ENCODE measurements at regions not wholly inside any gene's neighbourhood (a gene's known extent, or its start where the extent isn't known, plus 50 kb on each side); places are given as distances from the start of the nearest gene placed in this dataset.

DNA sequence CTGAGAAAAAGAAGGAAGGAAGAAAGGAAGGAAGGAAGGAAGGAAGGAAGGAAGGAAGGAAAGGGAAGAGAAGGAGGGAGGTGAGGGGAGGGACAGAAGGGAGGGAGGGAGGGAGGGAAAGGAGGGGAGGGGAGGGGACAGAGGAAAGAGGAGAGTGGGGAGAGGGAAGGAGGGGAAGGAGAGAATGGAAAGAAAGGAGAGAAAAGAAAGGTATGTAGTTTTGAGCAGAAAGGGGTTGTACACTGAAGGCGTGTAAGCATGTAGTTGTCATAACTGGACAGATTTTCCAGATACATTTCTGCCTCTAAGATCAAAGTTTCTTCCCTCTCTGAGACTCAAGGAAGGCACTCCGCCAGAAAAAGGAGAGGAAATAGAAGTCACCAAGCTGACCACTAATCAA lies 113.4 kb upstream of the KBTBD8 start (continued):
- TF ChIP-seq, protein P1, sequence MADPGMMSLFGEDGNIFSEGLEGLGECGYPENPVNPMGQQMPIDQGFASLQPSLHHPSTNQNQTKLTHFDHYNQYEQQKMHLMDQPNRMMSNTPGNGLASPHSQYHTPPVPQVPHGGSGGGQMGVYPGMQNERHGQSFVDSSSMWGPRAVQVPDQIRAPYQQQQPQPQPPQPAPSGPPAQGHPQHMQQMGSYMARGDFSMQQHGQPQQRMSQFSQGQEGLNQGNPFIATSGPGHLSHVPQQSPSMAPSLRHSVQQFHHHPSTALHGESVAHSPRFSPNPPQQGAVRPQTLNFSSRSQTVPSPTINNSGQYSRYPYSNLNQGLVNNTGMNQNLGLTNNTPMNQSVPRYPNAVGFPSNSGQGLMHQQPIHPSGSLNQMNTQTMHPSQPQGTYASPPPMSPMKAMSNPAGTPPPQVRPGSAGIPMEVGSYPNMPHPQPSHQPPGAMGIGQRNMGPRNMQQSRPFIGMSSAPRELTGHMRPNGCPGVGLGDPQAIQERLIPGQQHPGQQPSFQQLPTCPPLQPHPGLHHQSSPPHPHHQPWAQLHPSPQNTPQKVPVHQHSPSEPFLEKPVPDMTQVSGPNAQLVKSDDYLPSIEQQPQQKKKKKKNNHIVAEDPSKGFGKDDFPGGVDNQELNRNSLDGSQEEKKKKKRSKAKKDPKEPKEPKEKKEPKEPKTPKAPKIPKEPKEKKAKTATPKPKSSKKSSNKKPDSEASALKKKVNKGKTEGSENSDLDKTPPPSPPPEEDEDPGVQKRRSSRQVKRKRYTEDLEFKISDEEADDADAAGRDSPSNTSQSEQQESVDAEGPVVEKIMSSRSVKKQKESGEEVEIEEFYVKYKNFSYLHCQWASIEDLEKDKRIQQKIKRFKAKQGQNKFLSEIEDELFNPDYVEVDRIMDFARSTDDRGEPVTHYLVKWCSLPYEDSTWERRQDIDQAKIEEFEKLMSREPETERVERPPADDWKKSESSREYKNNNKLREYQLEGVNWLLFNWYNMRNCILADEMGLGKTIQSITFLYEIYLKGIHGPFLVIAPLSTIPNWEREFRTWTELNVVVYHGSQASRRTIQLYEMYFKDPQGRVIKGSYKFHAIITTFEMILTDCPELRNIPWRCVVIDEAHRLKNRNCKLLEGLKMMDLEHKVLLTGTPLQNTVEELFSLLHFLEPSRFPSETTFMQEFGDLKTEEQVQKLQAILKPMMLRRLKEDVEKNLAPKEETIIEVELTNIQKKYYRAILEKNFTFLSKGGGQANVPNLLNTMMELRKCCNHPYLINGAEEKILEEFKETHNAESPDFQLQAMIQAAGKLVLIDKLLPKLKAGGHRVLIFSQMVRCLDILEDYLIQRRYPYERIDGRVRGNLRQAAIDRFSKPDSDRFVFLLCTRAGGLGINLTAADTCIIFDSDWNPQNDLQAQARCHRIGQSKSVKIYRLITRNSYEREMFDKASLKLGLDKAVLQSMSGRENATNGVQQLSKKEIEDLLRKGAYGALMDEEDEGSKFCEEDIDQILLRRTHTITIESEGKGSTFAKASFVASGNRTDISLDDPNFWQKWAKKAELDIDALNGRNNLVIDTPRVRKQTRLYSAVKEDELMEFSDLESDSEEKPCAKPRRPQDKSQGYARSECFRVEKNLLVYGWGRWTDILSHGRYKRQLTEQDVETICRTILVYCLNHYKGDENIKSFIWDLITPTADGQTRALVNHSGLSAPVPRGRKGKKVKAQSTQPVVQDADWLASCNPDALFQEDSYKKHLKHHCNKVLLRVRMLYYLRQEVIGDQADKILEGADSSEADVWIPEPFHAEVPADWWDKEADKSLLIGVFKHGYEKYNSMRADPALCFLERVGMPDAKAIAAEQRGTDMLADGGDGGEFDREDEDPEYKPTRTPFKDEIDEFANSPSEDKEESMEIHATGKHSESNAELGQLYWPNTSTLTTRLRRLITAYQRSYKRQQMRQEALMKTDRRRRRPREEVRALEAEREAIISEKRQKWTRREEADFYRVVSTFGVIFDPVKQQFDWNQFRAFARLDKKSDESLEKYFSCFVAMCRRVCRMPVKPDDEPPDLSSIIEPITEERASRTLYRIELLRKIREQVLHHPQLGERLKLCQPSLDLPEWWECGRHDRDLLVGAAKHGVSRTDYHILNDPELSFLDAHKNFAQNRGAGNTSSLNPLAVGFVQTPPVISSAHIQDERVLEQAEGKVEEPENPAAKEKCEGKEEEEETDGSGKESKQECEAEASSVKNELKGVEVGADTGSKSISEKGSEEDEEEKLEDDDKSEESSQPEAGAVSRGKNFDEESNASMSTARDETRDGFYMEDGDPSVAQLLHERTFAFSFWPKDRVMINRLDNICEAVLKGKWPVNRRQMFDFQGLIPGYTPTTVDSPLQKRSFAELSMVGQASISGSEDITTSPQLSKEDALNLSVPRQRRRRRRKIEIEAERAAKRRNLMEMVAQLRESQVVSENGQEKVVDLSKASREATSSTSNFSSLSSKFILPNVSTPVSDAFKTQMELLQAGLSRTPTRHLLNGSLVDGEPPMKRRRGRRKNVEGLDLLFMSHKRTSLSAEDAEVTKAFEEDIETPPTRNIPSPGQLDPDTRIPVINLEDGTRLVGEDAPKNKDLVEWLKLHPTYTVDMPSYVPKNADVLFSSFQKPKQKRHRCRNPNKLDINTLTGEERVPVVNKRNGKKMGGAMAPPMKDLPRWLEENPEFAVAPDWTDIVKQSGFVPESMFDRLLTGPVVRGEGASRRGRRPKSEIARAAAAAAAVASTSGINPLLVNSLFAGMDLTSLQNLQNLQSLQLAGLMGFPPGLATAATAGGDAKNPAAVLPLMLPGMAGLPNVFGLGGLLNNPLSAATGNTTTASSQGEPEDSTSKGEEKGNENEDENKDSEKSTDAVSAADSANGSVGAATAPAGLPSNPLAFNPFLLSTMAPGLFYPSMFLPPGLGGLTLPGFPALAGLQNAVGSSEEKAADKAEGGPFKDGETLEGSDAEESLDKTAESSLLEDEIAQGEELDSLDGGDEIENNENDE (IDR thresholded peaks at IDR 0.05; ENCODE audit: insufficient replicate concordance, low read length), result no peak
- no peak for TF ChIP-seq BCL11A (IDR thresholded peaks at IDR 0.05; ENCODE audit: low read depth in 2 of 2, low read length in 2 of 2)
- TF ChIP-seq, protein P2, sequence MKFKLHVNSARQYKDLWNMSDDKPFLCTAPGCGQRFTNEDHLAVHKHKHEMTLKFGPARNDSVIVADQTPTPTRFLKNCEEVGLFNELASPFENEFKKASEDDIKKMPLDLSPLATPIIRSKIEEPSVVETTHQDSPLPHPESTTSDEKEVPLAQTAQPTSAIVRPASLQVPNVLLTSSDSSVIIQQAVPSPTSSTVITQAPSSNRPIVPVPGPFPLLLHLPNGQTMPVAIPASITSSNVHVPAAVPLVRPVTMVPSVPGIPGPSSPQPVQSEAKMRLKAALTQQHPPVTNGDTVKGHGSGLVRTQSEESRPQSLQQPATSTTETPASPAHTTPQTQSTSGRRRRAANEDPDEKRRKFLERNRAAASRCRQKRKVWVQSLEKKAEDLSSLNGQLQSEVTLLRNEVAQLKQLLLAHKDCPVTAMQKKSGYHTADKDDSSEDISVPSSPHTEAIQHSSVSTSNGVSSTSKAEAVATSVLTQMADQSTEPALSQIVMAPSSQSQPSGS (IDR thresholded peaks at IDR 0.05; ENCODE audit: low read length), result no peak

Data from H1 (cell line).